Kidney (tissue), 13 donors: ENCODE measurements at regions not wholly inside any gene's neighbourhood (a gene's known extent, or its start where the extent isn't known, plus 50 kb on each side); places are given as distances from the start of the nearest gene placed in this dataset.

Source experiments
- DNase-seq, 5 donors: peaks; one replicate each; pipeline ENCODE4 v3.0.0-alpha.2; 2013 to 2020
- FAIRE-seq: peaks from 2 replicates; lab custom pipeline; 2012; peaks lifted over from hg19 to GRCh38; lab: Jason Lieb, UNC
- H3K27ac ChIP-seq, 2 donors: one replicate each; pipeline ENCODE4 v1.7.0; 2013; ENCODE audit warnings: low read depth in 2 of 2, low read length in 2 of 2, inconsistent platforms in 1 of 2
- H3K27me3 ChIP-seq: one replicate; pipeline ENCODE4 v1.7.1; 2013; ENCODE audit warnings: low read length, inconsistent platforms; ENCODE audit not compliant: control insufficient read depth, insufficient read depth
- H3K36me3 ChIP-seq, 3 donors: one replicate each; pipeline versions ENCODE4 v1.7.0 to v1.7.1; 2013; ENCODE audit warnings: low read length in 3 of 3, control low read depth in 1 of 3, inconsistent platforms in 1 of 3; ENCODE audit not compliant: insufficient read depth in 3 of 3, control insufficient read depth in 2 of 3
- H3K4me1 ChIP-seq, 3 donors: one replicate each; pipeline versions ENCODE4 v1.7.0 to v1.7.1; 2013; ENCODE audit warnings: low read length in 3 of 3, inconsistent platforms in 1 of 3, low read depth in 1 of 3; ENCODE audit not compliant: control insufficient read depth in 2 of 3, insufficient read depth in 2 of 3
- H3K4me3 ChIP-seq, 3 donors: one replicate each; pipeline versions ENCODE4 v1.7.0 to v1.8.1; 2013; ENCODE audit warnings: low read length in 3 of 3, control low read depth in 1 of 3, inconsistent platforms in 1 of 3
- H3K9ac ChIP-seq, 3 donors: one replicate each; pipeline versions ENCODE4 v1.7.0 to v1.7.1; 2013; ENCODE audit warnings: low read length in 3 of 3, control low read depth in 1 of 3, inconsistent platforms in 1 of 3
- H3K9me3 ChIP-seq, 3 donors: one replicate each; pipeline versions ENCODE4 v1.7.0 to v1.7.1; 2013; ENCODE audit warnings: low read length in 3 of 3, control low read depth in 1 of 3, inconsistent platforms in 1 of 3; ENCODE audit not compliant: control insufficient read depth in 2 of 3, insufficient read depth in 1 of 3
- intact Hi-C: fragments of 100-400 bp; cut with DNase I; formaldehyde crosslinking; loops from one replicate; pipeline ENCODE4 v1.11.1; 2022
- TF ChIP-seq, protein P1 (sequence below): IDR thresholded peaks from 3 replicates; pipeline ENCODE4 v1.5.1; 2012; ENCODE audit warnings: mild to moderate bottlenecking, moderate library complexity, borderline replicate concordance; ENCODE audit not compliant: insufficient read depth; ENCODE audit errors: extremely low read depth
- donor health status: control.
- donor health status: control.
- donor health status: control.
- donor health status: control.
- donor health status: control.
- donor health status: DM: yes; HTN: yes; CAD: no.
- donor health status: Normal renal cell carcinoma (clear cell type).

DNA sequence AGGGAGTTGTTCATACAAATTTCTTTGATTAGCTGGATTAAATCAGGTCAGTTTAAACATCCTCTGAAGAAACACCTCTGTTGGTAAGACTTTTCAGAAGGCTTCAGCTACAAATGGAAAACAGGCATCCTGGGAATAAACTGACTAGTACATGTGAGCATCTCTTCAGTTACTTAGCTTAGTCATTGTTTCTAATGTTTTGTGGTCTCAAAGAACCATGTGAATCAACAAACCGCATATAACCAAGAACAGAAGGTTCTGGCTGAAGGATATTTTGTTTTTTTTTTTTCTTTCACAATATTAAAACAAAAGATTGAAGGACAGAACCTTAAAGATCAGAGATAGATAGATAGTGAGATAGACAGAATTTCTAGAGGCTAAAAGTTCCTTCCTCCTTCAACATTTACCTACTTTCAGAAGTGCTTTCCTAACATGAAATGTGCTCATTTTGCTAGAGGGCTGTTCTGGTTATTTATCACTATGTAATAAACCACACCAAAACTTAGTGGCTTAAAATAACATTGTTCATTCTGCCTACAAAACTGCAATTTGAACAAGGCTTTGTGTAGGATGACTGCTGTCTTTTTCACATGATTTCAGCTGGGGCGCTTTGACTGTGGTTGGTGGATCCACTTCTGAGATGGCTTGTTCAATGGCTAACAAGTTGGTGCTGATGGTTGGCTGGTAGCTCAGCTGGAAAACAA is 119.8 kb upstream of the PTGFR start:
- intact Hi-C loops, result no loop called here
- TF ChIP-seq, protein P1, sequence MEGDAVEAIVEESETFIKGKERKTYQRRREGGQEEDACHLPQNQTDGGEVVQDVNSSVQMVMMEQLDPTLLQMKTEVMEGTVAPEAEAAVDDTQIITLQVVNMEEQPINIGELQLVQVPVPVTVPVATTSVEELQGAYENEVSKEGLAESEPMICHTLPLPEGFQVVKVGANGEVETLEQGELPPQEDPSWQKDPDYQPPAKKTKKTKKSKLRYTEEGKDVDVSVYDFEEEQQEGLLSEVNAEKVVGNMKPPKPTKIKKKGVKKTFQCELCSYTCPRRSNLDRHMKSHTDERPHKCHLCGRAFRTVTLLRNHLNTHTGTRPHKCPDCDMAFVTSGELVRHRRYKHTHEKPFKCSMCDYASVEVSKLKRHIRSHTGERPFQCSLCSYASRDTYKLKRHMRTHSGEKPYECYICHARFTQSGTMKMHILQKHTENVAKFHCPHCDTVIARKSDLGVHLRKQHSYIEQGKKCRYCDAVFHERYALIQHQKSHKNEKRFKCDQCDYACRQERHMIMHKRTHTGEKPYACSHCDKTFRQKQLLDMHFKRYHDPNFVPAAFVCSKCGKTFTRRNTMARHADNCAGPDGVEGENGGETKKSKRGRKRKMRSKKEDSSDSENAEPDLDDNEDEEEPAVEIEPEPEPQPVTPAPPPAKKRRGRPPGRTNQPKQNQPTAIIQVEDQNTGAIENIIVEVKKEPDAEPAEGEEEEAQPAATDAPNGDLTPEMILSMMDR, result no peak
- Histone ChIP-seq H3K9me3 (no peaks in the 10 kb centered on the region), H3K4me1 (no peaks in the 10 kb centered on the region), H3K4me3 (no peak overlapping the region), H3K27ac (no peak overlapping the region), H3K9ac (no peak overlapping the region), H3K36me3 (no peaks in the 10 kb centered on the region), H3K27me3 (no peaks in the 10 kb centered on the region)
- FAIRE-seq, result no peak
- DNase-seq, result no peak

DNA sequence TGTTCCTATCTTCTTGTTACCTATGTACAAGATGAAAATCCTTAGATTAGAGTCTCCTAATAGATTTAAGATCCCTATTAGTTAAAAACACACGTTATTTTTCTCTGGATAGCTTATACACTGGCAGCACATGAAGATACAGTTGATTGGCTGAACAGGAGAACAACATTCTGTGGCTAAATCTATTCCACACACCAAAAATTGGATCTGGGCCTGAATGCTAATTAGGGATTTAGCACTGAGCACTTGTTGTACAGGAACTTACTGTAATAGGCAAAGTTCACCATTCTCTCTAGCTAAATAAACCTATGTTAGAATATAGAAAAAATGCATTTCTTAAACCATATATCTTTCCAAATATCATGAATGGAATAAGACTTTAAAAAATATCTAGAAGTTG is 117.1 kb upstream of the PTGFR start:
- DNase-seq, result no peak
- H3K27ac ChIP-seq, result no peak overlapping the region
- intact Hi-C loops, result no loop called here
- TF ChIP-seq, protein P1, result no peak
- no peak for FAIRE-seq
- H3K27me3 ChIP-seq, result no peaks in the 10 kb centered on the region
- no peaks in the 10 kb centered on the region for H3K4me1 ChIP-seq
- no peak overlapping the region for H3K4me3 ChIP-seq
- H3K36me3 ChIP-seq, result no peaks in the 10 kb centered on the region
- H3K9ac ChIP-seq, result no peak overlapping the region
- no peaks in the 10 kb centered on the region for H3K9me3 ChIP-seq

DNA sequence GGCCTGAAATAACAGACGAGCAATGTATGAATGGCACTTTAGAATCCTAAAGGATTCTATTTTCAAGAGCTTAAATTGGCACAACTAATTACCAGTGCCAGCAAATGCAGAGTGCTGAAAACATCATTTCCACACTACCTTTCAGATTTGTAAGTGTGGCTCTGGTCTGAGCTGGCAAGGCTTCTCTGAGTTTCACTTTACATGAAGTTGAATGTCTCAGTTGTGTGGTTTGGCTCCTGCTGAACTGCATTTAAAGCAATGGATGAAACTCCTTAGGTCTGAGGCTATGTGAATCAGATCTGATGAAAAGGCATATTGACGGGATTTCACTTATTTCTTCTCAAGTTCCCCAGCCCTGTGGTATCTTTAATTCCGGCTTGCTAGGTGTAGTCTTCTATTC is 114.8 kb upstream of the PTGFR start:
- Histone ChIP-seq H3K9me3 (no peaks in the 10 kb centered on the region), H3K36me3 (no peaks in the 10 kb centered on the region), H3K9ac (no peak overlapping the region), H3K27ac (no peak overlapping the region), H3K4me3 (no peak overlapping the region), H3K27me3 (no peaks in the 10 kb centered on the region), H3K4me1 (no peaks in the 10 kb centered on the region)
- intact Hi-C loops, result no loop called here
- FAIRE-seq, result no peak
- DNase-seq, result no peak
- TF ChIP-seq, protein P1, result no peak

DNA sequence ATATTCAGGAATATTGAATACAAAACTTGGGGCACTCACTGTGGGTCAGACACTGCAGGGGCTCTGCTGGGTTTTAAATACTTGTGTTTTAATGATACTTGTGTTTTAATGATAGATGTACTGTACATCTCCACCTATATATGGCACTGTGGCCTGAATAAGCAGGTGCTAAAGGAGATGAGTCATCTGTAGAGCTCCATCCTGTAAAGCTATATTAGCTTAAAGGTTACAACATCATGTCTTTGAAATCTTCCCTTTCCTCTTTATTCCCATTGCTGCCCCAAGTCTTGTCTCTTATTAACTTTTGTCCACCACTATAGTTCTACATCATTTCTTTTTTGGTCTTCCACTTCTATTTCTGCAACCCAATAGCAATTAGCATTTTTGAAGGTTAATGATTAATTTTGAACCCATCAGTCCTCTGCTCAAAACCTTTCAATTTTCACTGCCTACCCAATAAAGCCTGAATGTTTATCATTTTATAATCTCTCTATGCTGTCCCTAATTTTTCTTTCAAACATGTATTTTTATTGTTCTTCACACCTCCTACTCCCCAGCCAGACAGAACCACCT is 113.3 kb upstream of the PTGFR start:
- H3K27me3 ChIP-seq, result no peaks in the 10 kb centered on the region
- H3K9me3 ChIP-seq, result no peaks in the 10 kb centered on the region
- no peaks in the 10 kb centered on the region for H3K4me1 ChIP-seq
- H3K9ac ChIP-seq, result no peak overlapping the region
- FAIRE-seq (no peak), DNase-seq (no peak)
- intact Hi-C loops, result no loop called here
- no peak overlapping the region for H3K27ac ChIP-seq
- TF ChIP-seq, protein P1, result no peak
- no peak overlapping the region for H3K4me3 ChIP-seq
- H3K36me3 ChIP-seq, result no peaks in the 10 kb centered on the region
